ENCODE measurements at regions not wholly inside any gene's neighbourhood (a gene's known extent, or its start where the extent isn't known, plus 50 kb on each side); places are given as distances from the start of the nearest gene placed in this dataset.

DNA sequence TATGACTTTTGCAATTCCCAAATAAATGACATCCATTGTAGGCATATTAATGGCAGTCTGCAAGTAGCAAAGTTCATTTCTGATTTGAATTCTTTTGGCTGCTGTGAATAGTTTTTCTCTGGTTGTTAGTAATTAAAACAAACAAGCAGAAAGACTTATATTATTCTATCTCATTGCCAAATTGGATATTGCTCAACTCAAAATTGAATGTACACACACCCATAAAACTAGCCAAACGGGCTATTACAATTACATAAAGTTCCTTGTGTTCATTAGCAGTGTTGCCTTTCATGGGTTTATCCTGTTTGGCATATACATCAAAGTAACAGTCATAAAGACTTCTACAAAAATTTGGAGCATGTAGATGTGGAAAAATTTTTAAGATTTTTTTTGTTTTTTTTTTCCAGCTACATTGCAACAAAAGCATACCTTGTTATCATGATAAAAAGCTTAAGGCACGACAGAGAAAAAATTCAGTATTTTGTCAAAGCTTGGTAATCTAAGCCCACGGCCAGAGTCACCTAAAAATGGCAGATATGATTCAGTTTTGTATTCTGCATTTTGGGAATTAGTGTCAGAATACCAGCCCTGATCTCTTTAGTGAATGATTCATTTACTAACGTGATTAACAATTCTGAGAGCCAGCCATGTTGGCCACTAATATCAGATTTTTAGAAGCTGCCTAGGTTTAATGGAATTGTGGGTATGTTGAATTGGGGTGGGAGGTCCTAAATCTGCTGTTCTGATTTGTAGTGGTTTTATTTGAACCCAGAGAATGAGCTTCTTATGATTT, 108.4 kb downstream of the KLF5 start:
- ChIA-PET POLR2A (ENCODE audit: unreplicated experiment) (no interaction called here), CTCF (interaction anchor here (0.6 to 0.7 kb wide), 3 partner anchors 456 to 641 kb away, joined by 3 to 4 read pairs (median 4); no protein-coding TSS in a partner anchor)
- intact Hi-C loops (cut with micrococcal nuclease) = no loop called here

More for the DNA sequence above, 108.4 kb downstream of the KLF5 start:
- TF ChIP-seq, protein P1, sequence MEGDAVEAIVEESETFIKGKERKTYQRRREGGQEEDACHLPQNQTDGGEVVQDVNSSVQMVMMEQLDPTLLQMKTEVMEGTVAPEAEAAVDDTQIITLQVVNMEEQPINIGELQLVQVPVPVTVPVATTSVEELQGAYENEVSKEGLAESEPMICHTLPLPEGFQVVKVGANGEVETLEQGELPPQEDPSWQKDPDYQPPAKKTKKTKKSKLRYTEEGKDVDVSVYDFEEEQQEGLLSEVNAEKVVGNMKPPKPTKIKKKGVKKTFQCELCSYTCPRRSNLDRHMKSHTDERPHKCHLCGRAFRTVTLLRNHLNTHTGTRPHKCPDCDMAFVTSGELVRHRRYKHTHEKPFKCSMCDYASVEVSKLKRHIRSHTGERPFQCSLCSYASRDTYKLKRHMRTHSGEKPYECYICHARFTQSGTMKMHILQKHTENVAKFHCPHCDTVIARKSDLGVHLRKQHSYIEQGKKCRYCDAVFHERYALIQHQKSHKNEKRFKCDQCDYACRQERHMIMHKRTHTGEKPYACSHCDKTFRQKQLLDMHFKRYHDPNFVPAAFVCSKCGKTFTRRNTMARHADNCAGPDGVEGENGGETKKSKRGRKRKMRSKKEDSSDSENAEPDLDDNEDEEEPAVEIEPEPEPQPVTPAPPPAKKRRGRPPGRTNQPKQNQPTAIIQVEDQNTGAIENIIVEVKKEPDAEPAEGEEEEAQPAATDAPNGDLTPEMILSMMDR (conservative IDR thresholded peaks at IDR 0.05; ENCODE audit: low read depth, low read length) = no peak
- peak; percentile 41; the same call in 1 of the 2 replicates for TF ChIP-seq CEBPB (IDR thresholded peaks at IDR 0.05; ENCODE audit: low read depth, low read length)
- no peak overlapping the region for H2BK120ac ChIP-seq (ENCODE audit: low read depth, low read length)
- H3K4me1 ChIP-seq (ENCODE audit: control insufficient read depth, insufficient read depth, low read length) = peaks cover 8% of the 10 kb centered on the region
- no peak overlapping the region for H4K5ac ChIP-seq (ENCODE audit: low read depth, low read length)
- H3K27me3 ChIP-seq (ENCODE audit: control insufficient read depth, insufficient read depth, low read length) = no peaks in the 10 kb centered on the region
- no peak overlapping the region for H3K56ac ChIP-seq (ENCODE audit: extremely low read depth, insufficient read depth, low read length)
- H3K27ac ChIP-seq (ENCODE audit: insufficient read depth, low read length) = no peak overlapping the region
- H2BK5ac ChIP-seq (ENCODE audit: low read depth, low read length, poor library complexity, severe bottlenecking) = no peak overlapping the region
- no peaks in the 10 kb centered on the region for H3K36me3 ChIP-seq (ENCODE audit: control insufficient read depth, insufficient read depth, low read length)
- ATAC-seq (ENCODE audit: low read depth) = 0 out of 2 replicates have a peak, but pooled peaks have one; percentile 12
- H2AK9ac ChIP-seq (replicated peaks; ENCODE audit: low read depth, low read length, poor library complexity) = no peak overlapping the region
- H2BK20ac ChIP-seq (ENCODE audit: low read depth, low read length) = no peak overlapping the region
- H2AK5ac ChIP-seq (ENCODE audit: low read depth, low read length) = no peak overlapping the region
- in situ Hi-C loops (cut with MboI; ENCODE audit: low sequenced_read_pairs) (no loop called here), dilution Hi-C loops (cut with HindIII; ENCODE audit: low sequenced_read_pairs, unreplicated experiment) (no loop called here)
- no peaks in the 10 kb centered on the region for H3K79me1 ChIP-seq (ENCODE audit: low read depth in 1 of 2, low read length in 2 of 2)
- H4K91ac ChIP-seq (ENCODE audit: insufficient read depth, low read depth, low read length) = no peak overlapping the region
- H2BK15ac ChIP-seq (ENCODE audit: low read depth, low read length) = no peak overlapping the region
- peaks cover 8% of the 10 kb centered on the region for H3K9me1 ChIP-seq (ENCODE audit: insufficient read depth, low read length)
- H3K9me3 ChIP-seq (ENCODE audit: control insufficient read depth, insufficient read depth, low read length) = no peaks in the 10 kb centered on the region
- H3K9ac ChIP-seq (ENCODE audit: low read depth, low read length) = no peak overlapping the region
- no TSS peak for BruUV-seq (replicated peaks)
- H2AFZ ChIP-seq (replicated peaks; ENCODE audit: low read length, poor library complexity) = no peak overlapping the region
- DNase-seq = no peak
- no peaks in the 10 kb centered on the region for H4K20me1 ChIP-seq (ENCODE audit: insufficient read depth, low read length)
- H3K23ac ChIP-seq (ENCODE audit: low read depth, low read length) = no peak overlapping the region
- H3K4ac ChIP-seq (ENCODE audit: low read depth, low read length) = no peak overlapping the region
- no peak overlapping the region for H3K18ac ChIP-seq (ENCODE audit: low read depth, low read length)
- H3K14ac ChIP-seq (replicated peaks; ENCODE audit: low read depth, low read length) = no peak overlapping the region
- no peak overlapping the region for H3K4me2 ChIP-seq (ENCODE audit: low read depth, low read length)
- H4K8ac ChIP-seq (ENCODE audit: low read depth in 2 of 2, low read length in 2 of 2) = no peak overlapping the region
- WGBS, 2 experiments (ENCODE audit: extremely low coverage in 2 of 2, insufficient read length in 1 of 2) = no CpG with 5 or more reads among the region's 4 CpGs
- H3K4me3 ChIP-seq (ENCODE audit: insufficient read depth, low read depth, low read length) = no peak overlapping the region
